AG09309 (cell line): ENCODE measurements at regions not wholly inside any gene's neighbourhood (a gene's known extent, or its start where the extent isn't known, plus 50 kb on each side); places are given as distances from the start of the nearest gene placed in this dataset.
"Not testable (repeated sequence)": the region's sequence is repeated elsewhere in the genome, so short reads cannot be mapped to it uniquely, and the experiment has no call there.

Experiments used
- DNase-seq: peaks from one replicate; pipeline ENCODE4 v3.0.0-alpha.2; 2010; ENCODE audit warnings: low read depth
- H3K4me3 ChIP-seq: 2 replicates; pipeline ENCODE4 v1.5.1; 2011; ENCODE audit warnings: mild to moderate bottlenecking, low read depth, low read length, moderate library complexity; ENCODE audit not compliant: control insufficient read depth
- CTCF ChIP-seq: IDR thresholded peaks from 2 replicates; pipeline ENCODE4 v1.5.1; 2011; ENCODE audit warnings: mild to moderate bottlenecking, low read depth, low read length, inconsistent platforms; ENCODE audit not compliant: insufficient read depth, control insufficient read depth; ENCODE audit errors: missing control alignments

GRCh38 chr1:99062192-99062591 is 57.5 kb upstream of the PLPPR5 start:
- no peak overlapping the region for H3K4me3 ChIP-seq
- no peak for DNase-seq
- no peak for TF ChIP-seq CTCF

GRCh38 chr1:99069146-99069545 is 64.5 kb upstream of the PLPPR5 start:
- TF ChIP-seq CTCF = no peak
- no peak overlapping the region for H3K4me3 ChIP-seq

GRCh38 chr1:99078529-99078928 is 73.9 kb upstream of the PLPPR5 start:
- not testable (repeated sequence) for DNase-seq, H3K4me3 ChIP-seq

More at GRCh38 chr1:99069146-99069545, 64.5 kb upstream of the PLPPR5 start:
- no peak for DNase-seq

- no peak overlapping the region for H3K4me3 ChIP-seq
- no peak for DNase-seq
- TF ChIP-seq CTCF = no peak
These were observed 77.7 kb upstream of the PLPPR5 start for GRCh38 chr1:99082366-99082765.

GRCh38 chr1:99083338-99083737 is 78.7 kb upstream of the PLPPR5 start:
- no peak for DNase-seq
- no peak for TF ChIP-seq CTCF
- no peak overlapping the region for H3K4me3 ChIP-seq

- no peak for DNase-seq
- H3K4me3 ChIP-seq = no peak overlapping the region
- TF ChIP-seq CTCF = no peak
These were observed 79.9 kb upstream of the PLPPR5 start for GRCh38 chr1:99084562-99084961.

- TF ChIP-seq CTCF = no peak
- DNase-seq = no peak
- H3K4me3 ChIP-seq = no peak overlapping the region
These were observed 81.4 kb upstream of the PLPPR5 start for GRCh38 chr1:99086057-99086456.
